Effector memory CD8-positive, alpha-beta T cell (primary cell): ENCODE measurements at regions not wholly inside any gene's neighbourhood (a gene's known extent, or its start where the extent isn't known, plus 50 kb on each side); places are given as distances from the start of the nearest gene placed in this dataset.

ENCODE experiments used
- ATAC-seq: fragments of 150-1000 bp; cut with Tn5 transposase; replicated peaks from 2 replicates; pipeline ENCODE4 v1.10.0; 2021; ENCODE audit warnings: mild to moderate bottlenecking, moderate library complexity
- DNase-seq, 3 experiments: peaks; one replicate each; pipeline ENCODE4 v3.0.0; 2021
- H3K27ac Mint-ChIP-seq, 2 donors: one replicate each; pipeline ENCODE4 v1.8.0; 2022; ENCODE audit warnings: mild to moderate bottlenecking in 2 of 2, mixed read lengths in 2 of 2, moderate library complexity in 2 of 2
- H3K27me3 Mint-ChIP-seq, 2 donors: one replicate each; pipeline ENCODE4 v1.8.0; 2022; ENCODE audit warnings: mixed read lengths in 2 of 2
- H3K36me3 Mint-ChIP-seq: one replicate; pipeline ENCODE4 v1.8.0; 2022; ENCODE audit warnings: mild to moderate bottlenecking, moderate library complexity, mixed read lengths; ENCODE audit not compliant: insufficient read depth
- H3K4me1 Mint-ChIP-seq, 2 donors: one replicate each; pipeline ENCODE4 v1.8.0; 2022; ENCODE audit warnings: low read depth in 2 of 2, mixed read lengths in 2 of 2
- H3K4me3 Mint-ChIP-seq, 2 donors: one replicate each; pipeline ENCODE4 v1.8.0; 2022; ENCODE audit warnings: mild to moderate bottlenecking in 2 of 2, mixed read lengths in 2 of 2, moderate library complexity in 2 of 2
- H3K9me3 Mint-ChIP-seq, 2 donors: one replicate each; pipeline ENCODE4 v1.8.0; 2022; ENCODE audit warnings: mixed read lengths in 2 of 2

- Mint-ChIP-seq H3K27ac (no peak overlapping the region), H3K27me3 (no peaks in the 10 kb centered on the region), H3K9me3 (no peaks in the 10 kb centered on the region), H3K36me3 (no peaks in the 10 kb centered on the region), H3K4me1 (no peaks in the 10 kb centered on the region), H3K4me3 (no peak overlapping the region)
- ATAC-seq (no peak), DNase-seq (no peak)
Measured at GRCh38 chr1:199151634-199152425, 513.0 kb downstream of the PTPRC start.

GRCh38 chr1:199152676-199153075 lies 513.8 kb downstream of the PTPRC start:
- Mint-ChIP-seq H3K27ac (no peak overlapping the region), H3K4me1 (no peaks in the 10 kb centered on the region), H3K36me3 (no peaks in the 10 kb centered on the region), H3K27me3 (no peaks in the 10 kb centered on the region), H3K4me3 (no peak overlapping the region), H3K9me3 (no peaks in the 10 kb centered on the region)
- no peak for DNase-seq
- ATAC-seq: no peak

- Mint-ChIP-seq H3K27me3 (no peaks in the 10 kb centered on the region), H3K4me1 (no peaks in the 10 kb centered on the region), H3K27ac (no peak overlapping the region), H3K36me3 (no peaks in the 10 kb centered on the region), H3K9me3 (no peaks in the 10 kb centered on the region), H3K4me3 (no peak overlapping the region)
- no peak for DNase-seq
- ATAC-seq: no peak
Measured at GRCh38 chr1:199155166-199156019, 516.6 kb downstream of the PTPRC start.

- ATAC-seq (no peak), DNase-seq (no peak)
- Mint-ChIP-seq H3K9me3 (no peaks in the 10 kb centered on the region), H3K4me3 (no peak overlapping the region), H3K4me1 (peaks cover 6 to 7% of the 10 kb centered on the region in 2 donors), H3K27ac (no peak overlapping the region), H3K36me3 (no peaks in the 10 kb centered on the region), H3K27me3 (no peaks in the 10 kb centered on the region)
Measured at GRCh38 chr1:199157494-199157893, 518.7 kb downstream of the PTPRC start.

- DNase-seq (no peak), ATAC-seq (no peak)
- Mint-ChIP-seq H3K4me3 (no peak overlapping the region), H3K4me1 (peaks cover 13 to 17% of the 10 kb centered on the region in 2 donors), H3K36me3 (no peaks in the 10 kb centered on the region), H3K27me3 (no peaks in the 10 kb centered on the region), H3K27ac (peak overlapping the region in 1 of 2 donors; percentile 25), H3K9me3 (no peaks in the 10 kb centered on the region)
Measured at GRCh38 chr1:199160521-199161318, 521.9 kb downstream of the PTPRC start.

- no peak overlapping the region for H3K27ac Mint-ChIP-seq
- DNase-seq (no peak), ATAC-seq (no peak)
- H3K4me1 Mint-ChIP-seq: peaks cover 13 to 17% of the 10 kb centered on the region in 2 donors
- H3K4me3 Mint-ChIP-seq: no peak overlapping the region
- H3K27me3 Mint-ChIP-seq: no peaks in the 10 kb centered on the region
- no peaks in the 10 kb centered on the region for H3K9me3 Mint-ChIP-seq
- H3K36me3 Mint-ChIP-seq: no peaks in the 10 kb centered on the region
Measured at GRCh38 chr1:199161319-199161680, 522.5 kb downstream of the PTPRC start.

GRCh38 chr1:199161766-199162303 lies 523.0 kb downstream of the PTPRC start:
- no peaks in the 10 kb centered on the region for H3K27me3 Mint-ChIP-seq
- DNase-seq (no peak), ATAC-seq (no peak)
- H3K4me3 Mint-ChIP-seq: no peak overlapping the region
- H3K27ac Mint-ChIP-seq: no peak overlapping the region
- H3K4me1 Mint-ChIP-seq: peaks cover 13 to 17% of the 10 kb centered on the region in 2 donors
- H3K9me3 Mint-ChIP-seq: no peaks in the 10 kb centered on the region
- H3K36me3 Mint-ChIP-seq: no peaks in the 10 kb centered on the region

GRCh38 chr1:199163267-199163666 lies 524.4 kb downstream of the PTPRC start:
- Mint-ChIP-seq H3K36me3 (no peaks in the 10 kb centered on the region), H3K4me1 (peaks cover 13 to 17% of the 10 kb centered on the region in 2 donors), H3K27ac (peak overlapping the region; percentile 24 to 57), H3K4me3 (no peak overlapping the region), H3K9me3 (no peaks in the 10 kb centered on the region), H3K27me3 (no peaks in the 10 kb centered on the region)
- DNase-seq: no peak
- no peak for ATAC-seq

GRCh38 chr1:199163670-199164069 lies 524.8 kb downstream of the PTPRC start:
- peak; percentile 54 for ATAC-seq
- Mint-ChIP-seq H3K4me1 (peaks cover 17 to 20% of the 10 kb centered on the region in 2 donors), H3K27ac (peak overlapping the region in 1 of 2 donors; percentile 24), H3K4me3 (no peak overlapping the region), H3K36me3 (no peaks in the 10 kb centered on the region), H3K27me3 (no peaks in the 10 kb centered on the region), H3K9me3 (no peaks in the 10 kb centered on the region)
- DNase-seq: no peak

- Mint-ChIP-seq H3K27me3 (no peaks in the 10 kb centered on the region), H3K9me3 (no peaks in the 10 kb centered on the region), H3K36me3 (no peaks in the 10 kb centered on the region), H3K4me3 (no peak overlapping the region), H3K4me1 (peaks cover 34 to 35% of the 10 kb centered on the region in 2 donors), H3K27ac (no peak overlapping the region)
- DNase-seq: no peak
- no peak for ATAC-seq
Measured at GRCh38 chr1:199167460-199167859, 528.6 kb downstream of the PTPRC start.

GRCh38 chr1:199168888-199169585 lies 530.2 kb downstream of the PTPRC start:
- Mint-ChIP-seq H3K4me1 (peaks cover 36 to 40% of the 10 kb centered on the region in 2 donors), H3K27ac (peak overlapping the region; percentile 2 to 20), H3K4me3 (peak overlapping the region; percentile 1 to 16), H3K36me3 (no peaks in the 10 kb centered on the region), H3K9me3 (no peaks in the 10 kb centered on the region), H3K27me3 (no peaks in the 10 kb centered on the region)
- DNase-seq (peak in 2 of 3 experiments; percentile 12), ATAC-seq (peak; percentile 57)

- Mint-ChIP-seq H3K4me3 (no peak overlapping the region), H3K27me3 (no peaks in the 10 kb centered on the region), H3K9me3 (no peaks in the 10 kb centered on the region), H3K36me3 (no peaks in the 10 kb centered on the region), H3K27ac (no peak overlapping the region), H3K4me1 (peaks cover 47 to 51% of the 10 kb centered on the region in 2 donors)
- DNase-seq (no peak), ATAC-seq (no peak)
Measured at GRCh38 chr1:199170711-199171110, 531.9 kb downstream of the PTPRC start.
